K562 (cell line): ENCODE measurements at regions not wholly inside any gene's neighbourhood (a gene's known extent, or its start where the extent isn't known, plus 50 kb on each side); places are given as distances from the start of the nearest gene placed in this dataset.

Source experiments
- ATAC-seq: fragments of 200-7000 bp; cut with Tn5 transposase; 3 replicates; pipeline ENCODE4 v1.9.1; 2020; ENCODE audit warnings: moderate library complexity
- BruUV-seq: library from RNA; stranded (reverse); fragments of 400-500 nt; replicated peaks from 2 replicates; lab custom pipeline; 2021; lab: Mats Ljungman, UMichigan
- CTCF ChIA-PET: fragments of 300-600 bp; formaldehyde crosslinking; extraction: SDS; loops from one replicate; lab custom pipeline; 2021; ENCODE audit warnings: low intra/inter-chr PET ratio; lab: Yijun Ruan, JAX
- POLR2A ChIA-PET: fragments of 300-600, 350-650 bp; sonication (Branson Sonifier 250); formaldehyde crosslinking; extraction: SDS; loops from one replicate; lab custom pipeline; 2021; ENCODE audit warnings: antibody characterized with exemption, inconsistent platforms; lab: Yijun Ruan, JAX
- DNase-seq, 4 experiments: peaks; one replicate each; pipeline versions ENCODE4 v3.0.0 to v3.0.0-alpha.2; 2011 to 2018; ENCODE audit warnings: low spot score in 3 of 4, mixed read lengths in 3 of 4; ENCODE audit errors: extremely low read depth in 1 of 4
- FAIRE-seq: peaks from 2 replicates; lab custom pipeline; 2011; peaks lifted over from hg19 to GRCh38; lab: Jason Lieb, UNC
- H2AFZ ChIP-seq: 2 replicates; pipeline ENCODE4 v1.6.0; 2011; ENCODE audit warnings: low read depth, low read length, control low read depth, inconsistent platforms
- H3K27ac ChIP-seq: fragments of 200-600 bp; 3 replicates; pipeline ENCODE4 v1.8.0; 2011; ENCODE audit warnings: low read depth, mild to moderate bottlenecking, control low read depth, inconsistent platforms, low read length, moderate library complexity, mixed read lengths; ENCODE audit errors: extremely low read depth
- H3K27me3 ChIP-seq, 2 experiments: fragments of 300-600 bp in 1 of 2; 2 replicates in 1 of 2; 3 replicates in 1 of 2; pipeline versions ENCODE4 v1.6.0 to v1.8.0; 2011; ENCODE audit warnings: inconsistent platforms in 2 of 2, low read length in 2 of 2, mild to moderate bottlenecking in 1 of 2, mixed read lengths in 1 of 2, moderate library complexity in 1 of 2; ENCODE audit not compliant: control insufficient read depth in 2 of 2, insufficient read depth in 2 of 2
- H3K36me3 ChIP-seq: fragments of 300-600 bp; 3 replicates; pipeline ENCODE4 v1.8.0; 2011; ENCODE audit warnings: mild to moderate bottlenecking, low read length, inconsistent platforms; ENCODE audit not compliant: control insufficient read depth, insufficient read depth
- H3K4me1 ChIP-seq, 2 experiments: fragments of 200-600 bp in 1 of 2; replicated peaks in 1 of 2; 2 replicates in 1 of 2; 3 replicates in 1 of 2; pipeline versions ENCODE4 v1.5.1 to v1.8.0; 2011; ENCODE audit warnings: inconsistent platforms in 2 of 2, low read length in 2 of 2, mild to moderate bottlenecking in 1 of 2, mixed read lengths in 1 of 2, moderate library complexity in 1 of 2; ENCODE audit not compliant: control insufficient read depth in 2 of 2, insufficient read depth in 2 of 2
- H3K4me2 ChIP-seq: 2 replicates; pipeline ENCODE4 v1.6.1; 2011; ENCODE audit warnings: low read length, control low read depth, inconsistent platforms, mixed read lengths; ENCODE audit not compliant: insufficient read depth
- H3K4me3 ChIP-seq: fragments of 200-600 bp; sonication (generic), shearing (Covaris generic); 2 replicates; pipeline ENCODE4 v1.5.1; 2016; ENCODE audit warnings: control low read depth, inconsistent platforms
- H3K79me2 ChIP-seq: fragments of 200-600 bp; 3 replicates; pipeline ENCODE4 v1.8.0; 2011; ENCODE audit warnings: low read length, inconsistent platforms; ENCODE audit not compliant: control insufficient read depth, insufficient read depth
- H3K9ac ChIP-seq, 2 experiments: 2 replicates each; pipeline versions ENCODE4 v1.6.0 to v1.6.1; 2011; ENCODE audit warnings: low read depth in 2 of 2, low read length in 2 of 2, control low read depth in 1 of 2, inconsistent platforms in 1 of 2, mild to moderate bottlenecking in 1 of 2, mixed read lengths in 1 of 2; ENCODE audit not compliant: insufficient read depth in 1 of 2
- H3K9me1 ChIP-seq: one replicate; pipeline ENCODE4 v1.6.0; 2011; ENCODE audit warnings: inconsistent platforms, mild to moderate bottlenecking, low read length, moderate library complexity; ENCODE audit not compliant: control insufficient read depth, insufficient read depth
- H3K9me3 ChIP-seq: replicated peaks from 2 replicates; pipeline ENCODE4 v1.5.1; 2011; ENCODE audit warnings: low read depth, low read length, inconsistent platforms; ENCODE audit not compliant: control insufficient read depth, insufficient read depth
- H4K20me1 ChIP-seq: replicated peaks from 2 replicates; pipeline ENCODE4 v1.6.1; 2011; ENCODE audit warnings: low read length, inconsistent platforms, mixed read lengths; ENCODE audit not compliant: control insufficient read depth, insufficient read depth
- CBX5 ChIP-seq: IDR thresholded peaks from 2 replicates; pipeline ENCODE4 v1.6.1; 2014; ENCODE audit warnings: low read depth, borderline replicate concordance
- FOXJ3 ChIP-seq: sonication (generic); formaldehyde crosslinking; IDR thresholded peaks from 2 replicates; pipeline ENCODE4 v1.4.0; 2020; ENCODE audit warnings: mild to moderate bottlenecking, missing genetic modification reagents
- ID3 ChIP-seq, 2 experiments: fragments of 250-450 bp in 1 of 2; fragments of 450-650 bp in 1 of 2; sonication (Bioruptor Pico) in 1 of 2; IDR thresholded peaks; 2 replicates each; pipeline versions ENCODE4 v1.6.1 to v1.8.0; 2016 to 2021; ENCODE audit warnings: mild to moderate bottlenecking in 2 of 2, moderate library complexity in 2 of 2, missing compliant biosample characterization in 1 of 2, missing genetic modification characterization in 1 of 2
- KLF6 ChIP-seq: fragments of 250-450 bp; sonication (Bioruptor Pico); IDR thresholded peaks from 2 replicates; pipeline ENCODE4 v1.4.0; 2020; ENCODE audit warnings: mild to moderate bottlenecking, moderate library complexity, borderline replicate concordance
- RBM34 ChIP-seq: fragments of 200-400 bp; formaldehyde crosslinking; IDR thresholded peaks from 2 replicates; pipeline ENCODE4 v1.6.1; 2018; ENCODE audit warnings: low read length, borderline replicate concordance; ENCODE audit not compliant: insufficient read depth
- YBX1 ChIP-seq: fragments of 450-650 bp; IDR thresholded peaks from 2 replicates; pipeline ENCODE4 v1.7.1; 2016; ENCODE audit warnings: mild to moderate bottlenecking
- ZKSCAN3 ChIP-seq: fragments of 250-450 bp; sonication (Bioruptor Pico); IDR thresholded peaks from 2 replicates; pipeline ENCODE4 v1.4.0; 2020
- ZNF668 ChIP-seq: fragments of 250-450 bp; sonication (Bioruptor Pico); IDR thresholded peaks from 2 replicates; pipeline ENCODE4 v1.8.0; 2022; ENCODE audit warnings: mild to moderate bottlenecking, inconsistent platforms
- WGBS: fragments of 100-300 bp; shearing (Covaris generic); methylation state at CpG from one replicate; pipeline ENCODE4 v1.1.6; 2016; ENCODE audit warnings: low coverage, mixed read lengths; ENCODE audit not compliant: insufficient coverage; ENCODE audit errors: missing lambda C conversion rate; 5-methylcytosine and 5-hydroxymethylcytosine counted together
- in situ Hi-C: fragments of 300-500 bp; cut with MboI; formaldehyde crosslinking; loops from 4 replicates; pipeline ENCODE4 v1.15.0; 2018; ENCODE audit warnings: inconsistent platforms, mixed read lengths
- intact Hi-C: fragments of 100-400 bp; cut with micrococcal nuclease; formaldehyde crosslinking; loops from 2 replicates; pipeline ENCODE4 v1.14.2; 2022

GRCh38 chr17:59479141-59479540, 86.3 kb upstream of the DHX40 start:
- Histone ChIP-seq H3K27ac (no peak overlapping the region), H3K27me3 (peaks cover 4 to 22% of the 10 kb centered on the region in 2 experiments), H4K20me1 (no peaks in the 10 kb centered on the region), H3K79me2 (no peaks in the 10 kb centered on the region), H3K4me2 (no peak overlapping the region), H3K4me1 (no peaks in the 10 kb centered on the region), H2AFZ (no peak overlapping the region), H3K9me3 (no peaks in the 10 kb centered on the region), H3K9ac (no peak overlapping the region), H3K36me3 (no peaks in the 10 kb centered on the region), H3K9me1 (no peaks in the 10 kb centered on the region), H3K4me3 (no peak overlapping the region)
- intact Hi-C loops, result no loop called here
- no peak for FAIRE-seq
- no peak for ATAC-seq
- no peak for DNase-seq
- POLR2A ChIA-PET, result no interaction called here
- TF ChIP-seq RBM34, result no peak
- TF ChIP-seq FOXJ3 (CRISPR knock-in tag), result no peak
- TF ChIP-seq ZKSCAN3 (CRISPR knock-in tag), result no peak
- no peak for TF ChIP-seq ID3 (CRISPR knock-in tag; IDR thresholded peaks at IDR 0.05)
- no peak for TF ChIP-seq ID3 (tag; IDR thresholded peaks at IDR 0.05)
- TF ChIP-seq YBX1, result no peak
- no peak for TF ChIP-seq KLF6 (CRISPR knock-in tag)
- TF ChIP-seq ZNF668 (CRISPR knock-in tag), result no peak
- TF ChIP-seq CBX5, result no peak
- CTCF ChIA-PET, result no interaction called here
- no TSS peak for BruUV-seq
- in situ Hi-C loops, result no loop called here
- WGBS, result 18% methylated on average over 2 of the region's 2 CpGs
